GM21528 (cell line): ENCODE measurements at regions not wholly inside any gene's neighbourhood (a gene's known extent, or its start where the extent isn't known, plus 50 kb on each side); places are given as distances from the start of the nearest gene placed in this dataset.
"Not testable (repeated sequence)": the region's sequence is repeated elsewhere in the genome, so short reads cannot be mapped to it uniquely, and the experiment has no call there.

Experiments
- ATAC-seq: cut with Tn5 transposase; IDR thresholded peaks from one replicate; pipeline ENCODE4 v1.9.1; 2021; ENCODE audit warnings: mild to moderate bottlenecking, moderate library complexity; ENCODE audit not compliant: unreplicated experiment, low FRiP score

- no peak for ATAC-seq
Measured at GRCh38 chr3:150270883-150271590, 137.1 kb upstream of the TSC22D2 start.

DNA sequence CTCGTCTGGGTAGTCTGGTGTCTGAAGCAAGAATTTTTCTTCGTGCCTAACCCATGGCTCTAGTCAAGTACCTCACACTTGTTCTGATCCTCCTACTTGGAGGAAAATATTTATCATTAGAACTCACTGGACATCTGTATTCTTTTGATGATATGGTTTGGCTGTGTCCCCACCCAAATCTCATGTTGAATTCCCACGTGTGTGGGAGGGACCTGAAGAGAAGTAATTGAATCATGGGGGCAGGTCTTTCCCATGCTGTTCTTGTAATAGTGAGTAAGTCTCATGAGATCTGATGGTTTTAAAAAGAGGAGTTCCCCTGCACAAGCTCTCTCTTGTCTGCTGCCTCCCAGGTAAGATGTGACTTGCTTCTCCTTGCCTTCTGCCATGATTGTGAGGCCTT lies 137.7 kb upstream of the TSC22D2 start:
- not testable (repeated sequence) for ATAC-seq

GRCh38 chr3:150269526-150269925 lies 138.6 kb upstream of the TSC22D2 start:
- ATAC-seq = no peak

DNA sequence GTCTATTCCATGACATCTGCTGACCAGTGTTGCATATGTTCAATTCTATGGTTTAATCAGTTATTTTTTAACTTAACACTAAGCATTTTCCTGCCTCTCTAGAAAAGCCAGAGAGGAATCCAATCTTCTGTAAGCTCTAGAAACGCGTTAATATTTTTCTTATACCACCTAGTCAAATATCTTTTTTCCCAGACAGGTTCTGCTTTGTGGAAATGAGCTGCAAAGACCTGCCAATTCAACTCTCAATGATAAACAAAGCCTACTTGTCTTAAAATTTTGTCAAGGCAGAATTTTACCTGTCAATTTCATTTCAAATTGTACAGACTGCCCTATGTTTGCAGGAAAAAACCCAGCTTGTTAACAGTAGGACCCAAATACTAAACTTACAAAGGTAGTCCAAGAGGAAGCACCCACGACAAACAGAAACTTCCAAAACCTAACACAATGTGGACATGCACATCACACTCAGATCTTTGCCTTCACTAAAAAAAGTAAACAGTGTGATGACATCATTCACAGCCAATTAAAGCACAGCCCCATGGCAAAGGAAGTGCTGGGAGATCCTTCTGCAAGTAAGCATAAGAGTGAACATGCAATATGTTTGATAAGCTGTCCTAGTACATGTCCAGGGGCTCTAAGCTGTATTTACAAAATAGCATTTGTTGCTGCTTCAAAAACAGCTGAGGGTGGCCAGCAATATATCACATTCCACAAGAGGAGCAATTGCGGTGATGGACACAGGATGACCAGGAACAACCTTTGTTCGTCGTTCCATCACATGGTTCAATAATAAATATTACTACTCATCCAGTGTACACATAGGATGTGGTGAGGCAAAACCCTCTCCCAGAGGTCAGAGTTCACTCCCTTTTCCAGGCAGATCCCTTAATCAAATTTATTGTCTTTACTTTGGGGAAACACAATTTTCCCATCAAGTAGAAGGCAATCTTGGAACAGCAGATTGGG lies 139.4 kb upstream of the TSC22D2 start:
- ATAC-seq = no peak

- no peak for ATAC-seq
Measured at GRCh38 chr3:150267288-150267687, 140.8 kb upstream of the TSC22D2 start.

GRCh38 chr3:150265305-150265704 lies 142.8 kb upstream of the TSC22D2 start:
- ATAC-seq = no peak

- no peak for ATAC-seq
Measured at GRCh38 chr3:150264561-150265279, 143.4 kb upstream of the TSC22D2 start.

DNA sequence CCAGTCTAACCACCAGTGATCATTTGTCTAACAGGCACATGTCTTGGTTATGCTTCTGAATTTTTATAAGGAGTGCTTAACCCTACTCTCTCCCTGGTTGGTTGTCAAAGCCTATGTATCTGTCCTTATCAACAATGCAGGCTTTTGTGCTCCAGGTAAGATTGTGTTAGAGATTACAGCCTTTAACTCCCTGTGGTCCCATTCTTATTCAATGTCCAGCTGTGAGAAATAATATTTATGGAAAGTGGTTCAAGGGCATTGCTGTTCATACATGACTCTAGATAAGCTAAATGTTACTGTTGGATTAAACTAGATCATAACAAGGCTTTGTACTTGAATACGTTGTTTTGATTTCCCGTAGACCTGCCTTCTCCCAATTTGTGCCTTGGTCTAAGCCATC lies 146.1 kb upstream of the TSC22D2 start:
- no peak for ATAC-seq

- ATAC-seq = no peak
Measured at GRCh38 chr3:150261418-150261817, 146.7 kb upstream of the TSC22D2 start.

- ATAC-seq = no peak
Measured at GRCh38 chr3:150260398-150260710, 147.7 kb upstream of the TSC22D2 start.

DNA sequence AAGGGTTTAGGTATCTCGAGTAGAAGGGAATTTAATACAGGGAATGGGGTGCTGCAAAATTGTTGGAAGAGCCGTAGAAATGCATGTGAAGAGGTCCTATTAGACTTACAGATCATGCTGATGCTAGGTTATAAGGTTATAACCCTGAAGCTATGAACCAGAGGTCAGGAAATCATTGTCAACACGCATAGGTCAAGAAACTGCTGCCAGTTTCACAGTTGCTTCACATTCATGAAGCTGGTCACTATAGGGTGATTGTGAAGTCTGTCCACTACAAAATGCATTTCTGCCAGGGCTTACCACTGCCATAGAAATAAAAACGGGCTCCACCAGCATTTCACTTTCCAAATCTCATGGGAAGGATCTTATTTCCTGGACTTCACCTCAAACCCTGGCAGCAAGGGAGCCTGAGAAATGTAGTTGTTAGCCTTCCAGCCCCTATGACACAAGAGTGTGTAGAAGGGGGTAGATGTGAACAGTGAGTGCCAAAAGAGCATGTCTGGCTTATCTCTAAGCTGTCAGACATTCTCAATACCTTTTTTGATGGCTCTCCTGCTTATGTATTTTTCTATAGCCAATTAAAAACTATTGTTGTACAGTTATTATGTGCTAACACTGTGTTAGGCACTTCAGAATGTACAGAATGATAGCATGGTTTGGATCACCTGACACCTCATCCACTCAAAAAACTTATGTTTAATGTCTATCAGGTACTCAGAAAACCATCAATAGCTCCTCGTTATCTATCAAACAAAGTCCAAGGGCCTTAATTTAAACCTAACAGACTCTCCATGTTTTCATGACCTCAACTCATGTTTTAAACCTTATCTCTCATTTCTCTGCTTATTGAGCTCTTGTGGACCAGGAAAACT lies 148.3 kb upstream of the TSC22D2 start:
- ATAC-seq = no peak

- ATAC-seq = no peak
Measured at GRCh38 chr3:150256782-150257181, 151.3 kb upstream of the TSC22D2 start.

GRCh38 chr3:150256318-150256717 lies 151.8 kb upstream of the TSC22D2 start:
- ATAC-seq = no peak

DNA sequence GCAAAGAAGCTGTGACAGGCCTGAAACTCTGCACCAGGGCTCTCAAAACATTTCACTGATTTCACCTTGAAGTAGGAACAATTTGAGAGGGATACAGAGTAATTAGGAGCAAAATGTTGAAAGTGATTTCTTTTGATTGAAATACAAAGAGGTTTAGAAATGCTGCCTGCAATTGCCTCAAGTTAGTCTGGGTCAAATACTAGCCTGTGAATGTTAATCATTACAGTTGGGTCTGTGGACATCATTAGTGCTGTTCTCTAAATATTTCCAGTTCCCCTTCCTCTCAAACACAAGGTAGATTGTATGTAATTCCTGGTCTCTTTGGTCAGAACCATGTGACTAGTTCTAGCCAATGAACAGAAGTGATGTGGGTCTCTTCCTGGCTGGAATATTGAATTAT lies 152.3 kb upstream of the TSC22D2 start:
- no peak for ATAC-seq

DNA sequence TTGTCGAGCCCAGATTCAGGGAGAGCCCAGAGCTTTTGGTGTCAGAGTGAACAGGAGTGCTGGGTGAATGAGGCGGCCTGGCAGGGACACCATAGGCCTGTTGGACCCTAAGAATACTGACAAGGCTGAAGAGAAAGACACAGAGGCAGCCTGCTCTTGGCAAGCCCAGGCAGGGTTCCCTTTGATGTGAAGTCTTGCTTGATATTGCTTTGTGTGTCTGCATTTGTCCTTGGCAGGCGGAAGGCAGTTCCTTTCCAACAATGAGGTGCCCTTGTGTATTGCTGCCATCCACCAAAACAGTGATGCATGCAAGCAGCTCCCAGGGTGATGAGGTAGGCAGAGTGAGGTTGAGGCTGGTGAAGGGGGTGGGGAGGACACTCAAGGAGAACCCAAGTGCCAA lies 152.7 kb upstream of the TSC22D2 start:
- no peak for ATAC-seq

- ATAC-seq = no peak
Measured at GRCh38 chr3:150254309-150254708, 153.8 kb upstream of the TSC22D2 start.

- ATAC-seq = no peak
Measured at GRCh38 chr3:150253622-150254021, 154.5 kb upstream of the TSC22D2 start.

- ATAC-seq = no peak
Measured at GRCh38 chr3:150252462-150252861, 155.6 kb upstream of the TSC22D2 start.

GRCh38 chr3:150251187-150252062 lies 156.7 kb upstream of the TSC22D2 start:
- no peak for ATAC-seq
